Activated CD4-positive, alpha-beta T cell treated with anti-CD3 and anti-CD28 coated beads for 48 hours (primary cell): ENCODE measurements at regions not wholly inside any gene's neighbourhood (a gene's known extent, or its start where the extent isn't known, plus 50 kb on each side); places are given as distances from the start of the nearest gene placed in this dataset.
A peak's percentile ranks its signal among the peaks of the same experiment; 100 is the strongest.

Source experiments
- DNase-seq: peaks from one replicate; pipeline ENCODE4 v3.0.0-alpha.2; 2020

DNA sequence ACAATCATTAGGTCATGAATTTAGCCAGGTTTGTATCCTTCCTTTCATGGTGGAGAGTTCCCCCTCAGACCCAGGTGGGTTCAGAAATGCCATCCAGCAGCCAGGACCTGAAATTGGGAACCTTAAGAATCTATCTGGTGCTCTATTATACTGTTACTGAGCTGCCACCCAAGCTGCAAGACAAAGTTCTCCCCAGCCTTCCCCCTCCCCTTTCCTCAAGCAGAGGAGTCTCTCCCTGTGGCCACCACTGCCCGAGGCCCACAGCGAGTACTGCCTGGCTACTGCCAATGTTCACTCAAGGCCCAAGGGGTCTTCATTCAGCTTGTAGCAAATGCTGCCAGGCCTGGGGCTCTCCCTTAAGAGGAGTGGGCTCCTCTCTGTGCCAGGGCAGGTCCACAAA lies 133.8 kb downstream of the TMEM38B start:
- DNase-seq: no peak

DNA sequence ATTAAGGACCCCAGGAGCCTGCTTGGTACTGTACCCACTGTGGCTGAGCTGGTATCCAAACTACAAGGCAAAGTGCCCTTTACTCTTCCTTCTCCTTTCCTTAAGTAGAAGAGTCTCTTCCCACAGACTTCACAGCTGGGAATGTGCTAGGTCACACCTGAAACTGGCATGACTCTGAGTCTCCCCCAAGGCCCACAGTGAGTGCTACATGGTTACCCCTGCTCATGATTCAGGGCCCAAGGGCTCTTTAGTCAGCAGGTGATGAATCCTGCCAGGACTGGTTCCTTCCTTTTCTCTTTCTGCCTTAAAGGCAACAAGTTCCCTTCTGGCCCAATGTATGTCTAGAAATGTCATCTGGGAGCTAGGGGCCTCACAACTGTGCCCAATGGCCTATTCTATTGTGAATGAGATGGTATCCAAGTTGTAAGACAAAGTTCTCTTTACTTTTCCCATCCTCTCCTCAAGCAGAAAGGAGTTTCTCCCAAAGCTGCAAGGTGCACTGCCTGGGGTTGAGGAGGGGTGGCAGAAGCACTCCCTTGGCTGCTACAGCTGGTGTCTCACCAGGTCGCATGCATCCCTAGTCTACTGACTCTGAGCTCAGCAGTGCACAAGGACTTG lies 134.4 kb downstream of the TMEM38B start:
- no peak for DNase-seq

DNA sequence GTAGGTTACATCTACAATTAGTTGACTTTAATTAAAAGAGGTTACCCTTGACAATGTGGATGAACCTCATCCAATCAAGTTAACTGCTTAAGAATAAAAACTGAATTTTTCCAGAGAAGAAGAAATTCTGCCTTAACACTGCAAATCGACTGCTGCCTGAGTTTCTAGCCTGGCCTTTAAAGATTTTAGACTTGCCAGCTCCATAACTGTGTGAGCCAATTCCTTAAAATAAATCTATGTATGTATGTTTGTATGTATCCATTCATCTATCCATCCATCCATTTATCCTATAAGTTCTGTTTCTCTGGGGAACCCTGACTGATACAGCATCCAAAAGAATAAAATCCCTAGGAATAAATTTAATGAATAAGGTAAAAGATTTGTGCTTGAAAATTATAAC lies 136.1 kb downstream of the TMEM38B start:
- no peak for DNase-seq

DNA sequence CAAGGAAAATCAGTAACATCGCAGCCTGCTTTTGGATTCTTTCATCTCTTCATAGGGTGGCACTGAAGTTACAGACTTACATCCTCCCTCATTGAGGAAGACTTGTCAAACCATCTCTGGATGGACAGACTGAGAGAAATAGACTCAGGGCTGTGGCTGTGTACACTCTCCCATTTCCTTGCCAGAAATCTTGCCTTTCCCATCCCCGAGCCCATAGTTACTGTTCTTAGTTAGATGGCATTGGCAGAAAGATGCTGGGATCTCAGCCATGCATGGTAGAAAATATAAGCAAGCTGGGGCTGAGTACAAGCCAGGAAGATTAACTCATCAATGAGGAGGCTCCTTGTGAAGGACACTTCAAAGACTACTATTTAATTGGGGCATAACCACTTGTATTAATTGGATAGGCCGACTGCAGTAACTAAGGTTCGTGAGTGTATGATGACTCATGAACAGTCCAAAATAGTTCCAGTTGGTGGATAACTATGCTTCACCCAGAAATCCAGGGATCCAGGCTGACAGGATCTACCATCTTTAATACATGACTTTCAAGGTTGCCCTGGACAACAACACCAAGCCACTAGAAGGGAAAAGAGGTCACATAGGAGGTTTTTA lies 137.9 kb downstream of the TMEM38B start:
- no peak for DNase-seq

DNA sequence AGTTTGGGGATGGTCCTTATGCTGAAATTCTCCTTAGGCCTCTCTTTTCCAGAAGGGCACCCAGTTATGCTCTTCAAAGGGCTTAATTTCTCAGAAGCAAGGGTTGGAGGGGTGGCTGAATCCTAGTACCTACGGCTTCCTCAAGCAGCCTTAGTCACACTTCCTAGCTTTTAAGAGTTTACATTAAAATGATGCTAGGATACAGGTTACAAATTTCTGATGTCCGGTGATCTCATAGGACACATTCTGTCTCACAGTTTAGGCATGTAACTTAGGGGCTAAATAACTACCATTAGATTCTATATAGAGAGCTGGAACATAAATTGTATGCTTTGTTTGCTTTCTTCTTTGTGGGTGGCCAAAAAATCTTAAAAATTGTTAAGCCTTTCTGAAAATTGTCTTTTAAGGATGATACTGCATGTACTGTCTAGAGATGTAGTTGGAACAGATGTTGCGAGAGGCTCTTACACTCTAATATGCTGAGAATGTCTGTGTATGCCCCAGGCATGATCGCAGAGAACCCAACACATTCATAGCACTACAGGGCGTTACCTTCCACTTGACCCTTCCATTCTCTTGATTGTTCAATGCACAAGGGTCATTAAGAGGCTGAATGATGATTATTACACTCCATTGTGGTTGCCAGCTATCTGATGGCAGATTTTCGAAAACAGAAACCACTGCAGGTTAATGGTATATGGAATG lies 139.1 kb downstream of the TMEM38B start:
- no peak for DNase-seq

DNA sequence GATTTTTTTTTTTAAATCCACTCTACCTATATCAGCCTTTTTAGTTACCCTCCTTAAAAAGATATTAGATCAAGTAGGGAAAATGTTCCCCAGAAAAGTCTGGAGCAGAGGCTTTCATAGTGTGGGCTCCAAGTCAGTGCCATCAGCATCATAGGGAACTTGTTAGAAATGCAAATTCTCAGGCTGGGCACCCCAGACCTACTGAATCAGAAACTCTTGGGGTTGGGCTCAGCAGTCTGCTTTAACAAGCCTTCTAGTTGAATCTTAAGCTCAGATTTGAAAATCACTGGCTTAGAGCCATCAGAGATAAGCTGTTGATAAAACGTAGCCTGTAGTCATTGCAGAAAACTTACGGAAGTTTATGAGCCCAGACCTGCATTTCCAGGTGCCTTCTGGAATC lies 140.1 kb downstream of the TMEM38B start:
- DNase-seq: no peak

DNA sequence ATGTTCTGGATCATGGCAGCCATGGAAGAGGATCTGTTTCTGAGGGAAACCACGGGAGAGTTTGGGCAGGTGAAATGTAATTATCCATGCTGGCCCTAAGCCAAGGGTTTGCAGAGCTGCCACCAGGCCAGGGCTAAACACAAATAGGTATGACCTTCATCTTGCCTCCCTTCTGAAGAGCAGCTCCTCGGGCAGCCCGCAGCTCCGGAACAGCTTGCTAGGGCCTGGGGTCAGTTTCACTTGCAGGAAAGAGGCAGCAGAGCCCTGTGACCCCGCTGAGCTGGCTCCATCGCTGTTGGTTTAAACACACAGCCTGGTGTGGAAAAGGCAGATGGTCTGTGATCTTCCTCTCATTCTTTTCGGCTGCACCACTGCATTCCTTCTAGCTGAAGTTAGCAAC lies 141.4 kb downstream of the TMEM38B start:
- no peak for DNase-seq

DNA sequence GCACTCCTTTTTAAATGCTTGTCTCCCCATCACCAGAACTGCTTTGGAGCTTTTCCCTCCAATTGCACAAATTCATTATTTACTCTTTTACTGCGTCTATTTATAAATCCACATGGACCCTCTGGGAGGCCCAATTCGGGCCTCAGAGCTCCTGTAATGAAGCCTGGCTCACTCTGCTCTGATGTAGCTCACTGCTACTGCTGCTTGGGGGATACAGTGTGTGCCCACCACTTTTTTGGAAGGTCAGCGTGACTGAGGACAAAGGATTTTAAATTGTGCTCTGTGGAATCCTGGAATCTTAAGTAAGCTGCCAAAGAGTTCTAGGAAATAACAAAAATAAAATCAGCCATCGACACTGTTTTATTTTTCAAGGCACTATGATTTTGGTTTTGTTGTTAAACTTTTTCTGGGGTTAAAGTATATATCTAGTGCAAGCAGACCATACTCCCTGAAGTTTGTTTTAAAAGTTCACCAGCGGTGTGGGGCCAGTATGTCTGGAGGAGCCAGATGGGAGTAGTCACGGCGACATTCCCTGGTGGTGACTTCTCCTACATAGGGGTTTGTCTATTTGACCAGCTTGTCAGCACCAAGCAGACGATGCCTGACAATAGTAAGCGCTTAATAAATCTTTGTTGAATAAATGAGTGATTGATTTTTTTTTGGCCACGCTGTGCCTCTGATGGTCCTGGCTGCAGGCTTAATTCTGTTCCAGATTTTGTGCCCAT lies 142.8 kb downstream of the TMEM38B start:
- no peak for DNase-seq

DNA sequence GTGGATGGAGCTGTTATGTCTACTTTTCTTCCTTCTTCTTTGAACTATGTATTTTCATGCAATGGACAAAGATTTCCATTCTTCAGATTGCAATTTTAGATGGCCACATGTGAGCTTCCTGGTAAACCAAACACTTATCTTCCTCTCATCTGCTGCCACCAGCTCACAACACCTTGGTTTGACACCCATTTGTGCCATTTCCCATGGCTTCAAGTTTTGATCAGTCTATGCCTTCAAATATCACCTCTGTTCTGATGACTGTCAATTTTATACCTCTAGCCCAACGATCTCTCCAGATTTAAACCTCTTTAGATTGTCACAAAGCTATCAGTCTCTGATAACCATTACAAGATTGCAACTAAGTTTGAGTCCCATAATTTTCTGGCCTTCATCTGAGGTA lies 147.2 kb downstream of the TMEM38B start:
- no peak for DNase-seq

DNA sequence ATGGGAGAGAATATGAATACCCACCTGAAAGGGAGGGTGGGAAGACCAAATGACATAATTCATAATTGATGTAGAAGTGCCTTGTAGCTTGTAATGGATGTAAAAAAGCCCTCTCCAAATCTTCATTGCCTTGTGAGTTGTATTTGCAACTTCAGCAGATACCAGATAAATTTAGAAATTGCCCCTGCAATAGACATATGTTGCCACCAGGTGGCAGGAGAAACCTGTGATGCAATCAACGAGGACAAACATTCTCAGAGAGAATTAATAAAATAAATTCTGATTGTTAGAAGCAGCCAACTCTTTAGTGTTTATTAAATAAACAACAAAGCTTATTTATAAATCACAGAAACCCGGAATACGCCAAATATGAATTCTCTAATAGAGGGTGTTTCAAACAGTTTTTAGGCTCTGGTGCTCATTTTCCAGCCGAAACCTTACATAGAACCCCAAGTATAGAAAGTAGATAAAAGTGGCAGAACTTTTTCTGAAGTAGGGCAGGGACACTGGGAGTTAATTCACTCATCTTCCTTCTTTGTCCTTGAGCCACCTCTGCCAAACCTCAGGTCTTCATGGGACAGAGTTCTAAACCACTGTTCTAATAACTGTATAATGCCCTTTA lies 147.8 kb downstream of the TMEM38B start:
- DNase-seq: peak; percentile 36

DNA sequence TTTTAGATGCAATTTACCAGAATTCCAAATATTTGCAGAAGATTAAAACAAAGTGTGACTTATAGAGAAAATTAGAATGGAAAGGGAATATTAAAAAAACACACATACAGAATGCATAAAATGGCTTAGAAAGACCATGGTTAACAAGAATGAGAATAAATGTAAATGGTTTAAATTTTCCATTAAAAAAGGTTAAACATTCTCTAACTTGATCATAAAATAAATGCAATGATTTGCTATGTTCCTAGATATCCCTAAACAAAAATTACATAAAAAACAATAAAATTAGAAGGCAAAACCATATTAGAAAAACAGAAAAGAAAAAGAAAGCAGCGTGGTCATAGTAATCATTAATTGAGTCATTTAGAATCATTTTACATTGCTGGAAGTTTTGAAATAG lies 152.5 kb downstream of the TMEM38B start:
- DNase-seq: no peak

DNA sequence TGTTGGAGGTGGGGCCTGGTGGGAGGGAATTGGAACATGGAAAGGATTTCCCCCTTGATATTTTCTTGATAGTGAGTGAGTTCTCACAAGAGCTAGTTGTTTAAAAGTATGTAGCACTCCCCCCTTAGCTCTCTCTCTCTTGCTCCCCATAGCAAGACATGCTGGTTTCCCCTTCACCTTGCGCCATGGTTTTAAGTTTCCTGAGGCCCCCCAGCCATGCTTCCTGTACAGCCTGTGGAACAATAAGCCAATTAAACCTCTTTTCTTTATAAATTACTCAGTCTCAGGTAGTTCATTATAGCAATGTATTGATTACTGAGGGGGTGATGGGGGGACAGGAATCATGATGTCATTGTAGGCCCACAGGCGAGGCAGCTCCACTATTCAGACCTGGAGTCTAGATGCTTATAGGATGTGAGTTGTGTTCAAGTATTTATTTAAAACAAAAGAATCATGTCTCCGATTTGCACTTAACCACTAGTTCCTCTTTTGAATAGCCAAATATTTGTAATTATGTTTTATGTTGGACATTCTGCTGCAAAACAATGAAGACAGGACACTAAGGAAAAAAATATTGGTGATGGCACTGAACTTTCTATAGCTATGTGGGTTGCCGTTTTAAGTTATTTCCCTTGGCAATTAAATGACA lies 156.6 kb downstream of the TMEM38B start:
- DNase-seq: no peak

DNA sequence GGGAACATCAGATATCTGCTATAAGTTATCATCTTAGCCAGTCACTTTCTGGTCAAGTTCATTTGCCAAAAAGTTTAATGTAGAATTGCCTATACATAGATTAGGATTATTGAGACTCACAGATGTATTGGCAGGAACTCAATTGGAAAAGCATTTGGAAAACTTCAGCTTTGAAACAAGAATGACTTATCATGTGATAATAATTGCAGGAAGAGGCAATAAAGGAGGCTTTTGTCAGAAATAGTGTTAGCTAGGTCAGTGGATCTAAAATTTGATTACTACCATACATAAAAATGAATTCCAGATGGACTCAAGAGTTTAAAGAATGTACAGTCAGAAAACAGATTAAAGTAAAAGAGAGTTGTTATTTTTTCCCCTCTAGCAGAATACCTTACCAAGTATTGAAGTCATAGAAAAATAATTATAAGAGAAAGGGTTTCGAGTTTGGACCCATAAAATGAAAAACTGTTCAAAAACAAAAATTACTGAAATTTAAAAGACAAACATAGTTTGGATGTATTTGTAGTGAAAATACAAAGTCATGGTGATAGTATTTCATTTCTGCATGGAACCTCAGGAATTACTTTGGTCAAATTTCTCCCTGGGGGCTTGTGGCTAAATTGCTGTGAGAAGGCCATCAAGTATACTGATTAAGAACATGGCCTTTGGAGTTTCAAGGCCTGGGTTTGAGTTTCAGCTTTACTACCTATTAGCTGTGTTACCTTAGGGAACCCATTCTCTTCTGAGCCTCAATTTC lies 159.9 kb downstream of the TMEM38B start:
- DNase-seq: no peak

DNA sequence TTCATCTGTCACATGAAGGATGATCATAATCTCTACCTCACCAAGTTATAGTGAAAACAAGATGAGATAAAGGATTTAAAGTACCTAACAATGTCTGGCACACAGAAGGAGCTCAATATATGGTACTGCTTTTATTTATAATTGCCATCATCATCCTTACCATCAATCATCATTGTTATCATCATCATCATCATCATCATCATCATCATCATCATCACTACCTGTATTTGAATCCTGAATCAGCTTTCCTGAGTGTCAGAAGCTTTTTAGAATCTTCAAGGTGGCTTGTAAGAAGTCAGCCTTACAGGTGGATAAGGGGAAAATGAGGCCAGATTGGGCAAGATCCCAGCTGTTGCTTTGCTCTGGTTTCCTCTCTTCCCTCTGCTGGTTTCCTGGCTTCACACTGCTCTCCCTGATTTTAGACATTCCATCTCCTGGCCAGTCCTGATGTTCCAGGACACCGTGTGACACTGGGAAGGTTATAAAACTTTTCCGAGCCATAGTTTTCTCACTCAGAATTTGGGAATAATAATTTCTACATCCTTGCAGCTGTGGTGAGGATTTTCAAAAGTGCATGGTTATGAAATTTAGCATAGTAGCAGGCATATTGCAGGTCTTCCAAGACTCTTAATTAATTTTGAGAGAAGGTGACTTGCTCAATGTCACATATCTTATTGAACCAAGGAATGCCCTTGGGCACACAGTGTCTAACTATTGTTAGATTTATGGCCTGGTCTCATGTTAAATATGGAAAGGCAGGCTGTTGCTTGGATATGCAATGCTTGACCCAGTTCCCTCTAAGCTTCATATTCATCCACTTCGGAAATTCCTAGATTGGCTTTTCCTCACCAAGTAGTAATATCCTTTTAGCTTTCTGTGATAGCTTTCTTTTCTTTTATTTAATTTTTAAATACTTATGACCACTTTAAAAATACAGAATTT lies 160.7 kb downstream of the TMEM38B start:
- DNase-seq: no peak

DNA sequence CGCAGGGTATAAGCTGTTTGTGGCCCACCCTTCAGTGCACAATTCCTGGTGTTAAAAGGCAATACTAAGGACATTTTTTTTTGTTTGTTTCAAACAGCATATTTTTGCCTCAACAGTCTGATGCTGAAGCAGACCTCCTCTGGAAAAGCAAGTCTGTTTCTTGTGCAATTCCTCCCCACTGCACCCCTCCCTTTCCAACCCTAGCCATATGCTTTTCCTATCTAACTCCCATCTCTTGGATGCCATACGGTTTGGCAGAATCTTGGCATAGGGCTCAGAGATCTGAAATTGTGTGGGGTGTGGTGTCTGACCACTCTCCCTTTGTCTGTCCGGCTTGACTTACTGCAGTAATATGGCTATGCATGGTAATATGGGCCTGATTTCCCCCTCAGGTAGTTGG lies 161.6 kb downstream of the TMEM38B start:
- DNase-seq: no peak

DNA sequence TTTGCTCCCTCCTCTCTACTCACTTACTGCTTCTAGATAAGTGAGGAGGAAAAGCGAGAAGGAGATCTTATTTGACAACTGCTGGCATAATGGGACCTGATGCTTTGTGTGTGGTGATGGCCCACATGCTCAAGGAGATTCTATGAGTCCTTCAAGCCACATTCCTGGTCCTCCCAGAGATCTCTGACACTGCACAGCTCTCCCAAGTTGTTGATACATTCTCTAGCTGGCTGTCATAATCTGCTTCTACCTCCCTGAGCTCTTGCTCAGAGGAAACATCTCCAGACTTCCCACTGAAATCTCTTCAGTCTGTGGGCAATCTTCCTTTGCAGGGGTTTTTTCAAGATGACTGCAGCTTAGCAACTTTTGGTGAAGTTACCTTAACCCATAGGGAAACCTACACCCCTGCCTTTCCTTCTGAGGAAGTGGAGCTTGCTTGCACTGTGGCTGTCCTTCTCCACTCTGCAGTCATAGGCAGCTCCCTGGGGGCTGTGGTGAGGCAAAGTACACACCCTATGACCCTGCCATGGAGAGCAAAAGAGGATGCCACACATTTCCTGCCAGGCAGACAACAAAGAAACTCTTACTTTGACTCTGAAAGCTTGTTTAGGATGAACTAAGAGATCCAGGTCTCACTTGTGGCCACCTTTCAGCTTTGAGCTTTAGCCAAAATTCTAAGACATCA lies 163.8 kb downstream of the TMEM38B start:
- peak; percentile 4 for DNase-seq

DNA sequence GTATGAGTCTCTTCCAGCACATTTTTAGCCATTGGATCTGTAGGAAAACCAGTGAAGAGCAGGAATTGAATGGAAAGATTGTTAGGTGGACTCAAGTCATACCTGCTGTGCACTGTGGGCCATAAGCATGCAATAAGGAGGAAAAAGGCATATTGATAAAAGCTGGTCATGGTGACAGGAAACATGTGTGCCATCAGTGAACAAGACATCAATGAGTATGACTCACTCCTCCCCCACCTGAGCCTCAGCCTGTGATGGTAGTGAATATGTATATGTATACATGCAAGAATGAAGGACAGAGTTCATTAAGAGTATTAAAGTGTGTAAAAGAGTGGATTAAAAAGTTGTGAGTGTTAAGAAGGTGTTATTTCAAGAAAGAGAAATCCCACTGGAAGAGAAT lies 164.5 kb downstream of the TMEM38B start:
- DNase-seq: peak; percentile 20

DNA sequence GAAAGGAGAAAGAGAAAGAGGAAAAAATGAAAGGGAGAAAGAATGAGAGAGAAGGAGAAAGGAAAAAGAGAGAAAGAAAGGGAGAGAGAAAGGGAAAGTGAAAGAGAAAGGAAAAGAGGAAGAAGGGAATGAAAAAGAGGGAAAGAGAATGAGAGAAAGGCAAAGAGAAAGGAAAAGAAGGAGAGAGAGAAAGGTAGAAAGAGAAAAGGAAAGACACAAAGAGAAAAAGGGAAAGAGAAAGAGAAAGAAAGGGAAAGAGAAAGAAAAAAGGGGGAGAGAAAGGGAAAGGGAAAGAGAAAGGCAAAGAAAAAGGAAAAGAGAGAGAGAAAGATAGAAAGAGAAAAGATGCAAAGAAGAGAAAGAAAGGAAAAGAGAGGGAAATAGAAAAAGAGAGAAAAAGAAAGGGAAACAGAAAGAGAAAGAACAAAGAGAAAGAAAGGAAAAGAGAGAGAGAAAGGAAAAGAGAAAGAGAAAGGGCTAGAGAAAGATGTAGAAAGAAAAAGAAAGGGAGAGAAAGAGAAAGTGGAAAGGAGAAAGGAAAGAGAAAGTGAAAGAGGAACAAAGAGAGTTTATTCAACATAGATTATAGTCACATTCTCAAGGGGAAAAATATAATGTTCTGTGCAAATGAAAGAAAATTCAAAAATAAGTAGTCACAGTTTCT lies 165.2 kb downstream of the TMEM38B start:
- DNase-seq: no peak

DNA sequence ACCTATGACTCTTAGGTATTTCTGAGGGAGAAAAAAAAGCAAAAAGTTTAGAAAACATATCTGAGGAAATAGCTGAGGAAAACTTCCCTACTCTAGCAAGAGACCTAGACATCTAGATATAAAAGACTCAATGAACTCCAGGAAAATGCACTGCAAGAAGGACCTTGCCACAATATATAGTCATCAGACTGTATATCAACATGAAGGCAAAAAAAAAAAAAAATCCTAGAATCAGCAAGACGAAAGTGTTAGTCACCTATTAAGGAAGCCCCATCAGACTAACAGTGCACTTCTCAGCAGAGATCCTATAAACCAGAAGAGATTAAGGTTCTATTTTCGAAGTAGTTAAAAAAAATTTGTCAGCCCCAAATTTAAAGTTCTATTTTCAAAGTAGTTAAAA lies 166.2 kb downstream of the TMEM38B start:
- DNase-seq: no peak

DNA sequence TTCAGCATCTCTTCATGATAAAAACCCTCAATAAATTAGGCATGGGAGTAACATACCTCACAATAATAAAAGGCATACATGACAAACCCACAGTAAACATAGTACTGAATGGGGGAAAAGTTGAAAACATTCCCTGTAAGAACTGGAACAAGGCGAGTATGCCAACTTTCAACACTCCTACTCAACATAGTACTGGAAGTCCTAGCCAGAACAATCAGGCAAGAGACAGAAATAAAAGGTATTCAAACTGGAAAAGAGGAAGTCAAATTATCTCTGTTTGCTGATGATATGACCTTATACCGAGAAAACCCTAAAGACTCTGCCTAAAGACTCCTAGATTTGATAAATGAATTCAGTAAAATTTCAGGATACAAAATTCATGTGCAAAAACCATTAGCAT lies 167.6 kb downstream of the TMEM38B start:
- DNase-seq: no peak
